Tibial artery (tissue), 4 donors: ENCODE measurements at regions not wholly inside any gene's neighbourhood (a gene's known extent, or its start where the extent isn't known, plus 50 kb on each side); places are given as distances from the start of the nearest gene placed in this dataset.
"Not testable (repeated sequence)": the region's sequence is repeated elsewhere in the genome, so short reads cannot be mapped to it uniquely, and the experiment has no call there.

ENCODE experiments used
- DNase-seq, 2 donors: peaks; one replicate each; pipeline ENCODE4 v3.0.0-alpha.2; 2019
- H3K27ac ChIP-seq, 2 donors: fragments of 200-600 bp; sonication (generic) in 1 of 2; 1 replicate in 1 of 2; 2 replicates in 1 of 2; pipeline ENCODE4 v1.5.1; 2018 to 2019; ENCODE audit warnings: mild to moderate bottlenecking in 1 of 2
- H3K27me3 ChIP-seq, 2 donors: fragments of 200-600 bp; sonication (generic) in 1 of 2; one replicate each; pipeline versions ENCODE4 v1.5.1 to v1.6.0; 2016 to 2019
- H3K36me3 ChIP-seq, 3 donors: fragments of 200-600 bp; sonication (generic) in 2 of 3; one replicate each; pipeline ENCODE4 v1.5.1; 2016 to 2019; ENCODE audit warnings: mild to moderate bottlenecking in 2 of 3
- H3K4me1 ChIP-seq, 4 donors: fragments of 200-600 bp; sonication (generic) in 2 of 4; 1 replicate in 3 of 4; 2 replicates in 1 of 4; pipeline ENCODE4 v1.5.1; 2016 to 2019
- H3K4me3 ChIP-seq, 2 donors: fragments of 200-600 bp; sonication (generic) in 1 of 2; 1 replicate in 1 of 2; 2 replicates in 1 of 2; pipeline ENCODE4 v1.5.1; 2018 to 2019; ENCODE audit warnings: mild to moderate bottlenecking in 2 of 2
- H3K9me3 ChIP-seq, 3 donors: fragments of 200-600 bp; sonication (generic) in 1 of 3; one replicate each; pipeline ENCODE4 v1.5.1; 2016 to 2019
- intact Hi-C: fragments of 100-400 bp; cut with DNase I; formaldehyde crosslinking; loops from one replicate; pipeline ENCODE4 v1.15.0; 2023; ENCODE audit warnings: low total_unique reads
- TF ChIP-seq, protein P1 (sequence below), 2 experiments: fragments of 200-600 bp in 1 of 2; fragments of 450-650 bp in 1 of 2; IDR thresholded peaks; one replicate each; pipeline ENCODE4 v1.5.1; 2017 to 2019; ENCODE audit warnings: antibody characterized with exemption in 2 of 2, mild to moderate bottlenecking in 1 of 2, moderate library complexity in 1 of 2

GRCh38 chr13:91249861-91250260 lies 97.6 kb upstream of the MIR17HG start:
- TF ChIP-seq, protein P1, sequence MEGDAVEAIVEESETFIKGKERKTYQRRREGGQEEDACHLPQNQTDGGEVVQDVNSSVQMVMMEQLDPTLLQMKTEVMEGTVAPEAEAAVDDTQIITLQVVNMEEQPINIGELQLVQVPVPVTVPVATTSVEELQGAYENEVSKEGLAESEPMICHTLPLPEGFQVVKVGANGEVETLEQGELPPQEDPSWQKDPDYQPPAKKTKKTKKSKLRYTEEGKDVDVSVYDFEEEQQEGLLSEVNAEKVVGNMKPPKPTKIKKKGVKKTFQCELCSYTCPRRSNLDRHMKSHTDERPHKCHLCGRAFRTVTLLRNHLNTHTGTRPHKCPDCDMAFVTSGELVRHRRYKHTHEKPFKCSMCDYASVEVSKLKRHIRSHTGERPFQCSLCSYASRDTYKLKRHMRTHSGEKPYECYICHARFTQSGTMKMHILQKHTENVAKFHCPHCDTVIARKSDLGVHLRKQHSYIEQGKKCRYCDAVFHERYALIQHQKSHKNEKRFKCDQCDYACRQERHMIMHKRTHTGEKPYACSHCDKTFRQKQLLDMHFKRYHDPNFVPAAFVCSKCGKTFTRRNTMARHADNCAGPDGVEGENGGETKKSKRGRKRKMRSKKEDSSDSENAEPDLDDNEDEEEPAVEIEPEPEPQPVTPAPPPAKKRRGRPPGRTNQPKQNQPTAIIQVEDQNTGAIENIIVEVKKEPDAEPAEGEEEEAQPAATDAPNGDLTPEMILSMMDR (IDR thresholded peaks at IDR 0.05), result no peak
- Histone ChIP-seq H3K27ac (no peak overlapping the region), H3K9me3 (no peaks in the 10 kb centered on the region), H3K27me3 (no peaks in the 10 kb centered on the region), H3K36me3 (no peaks in the 10 kb centered on the region), H3K4me3 (no peak overlapping the region), H3K4me1 (no peaks in the 10 kb centered on the region)
- intact Hi-C loops, result no loop called here
- no peak for DNase-seq

DNA sequence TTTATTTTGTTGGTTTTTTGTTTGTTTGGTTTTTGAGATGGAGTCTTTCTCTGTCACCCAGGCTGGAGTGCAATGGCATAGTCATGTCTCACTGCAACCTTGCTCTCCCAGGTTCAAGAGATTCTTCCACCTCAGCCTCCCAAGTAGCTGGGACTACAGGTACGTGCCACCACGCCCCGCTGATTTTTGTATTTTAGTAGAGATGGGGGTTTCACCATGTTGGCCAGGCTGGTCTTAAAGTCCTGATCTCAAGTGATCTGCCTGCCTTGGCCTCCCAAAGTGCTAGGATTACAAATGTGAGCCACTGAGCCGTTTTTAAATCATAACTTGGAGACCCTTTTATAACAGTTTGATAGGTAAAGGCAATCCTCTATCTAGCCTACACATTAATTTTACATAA lies 95.9 kb upstream of the MIR17HG start:
- H3K9me3 ChIP-seq, H3K27me3 ChIP-seq, H3K4me3 ChIP-seq, H3K27ac ChIP-seq, H3K4me1 ChIP-seq, H3K36me3 ChIP-seq, DNase-seq, intact Hi-C loops: not testable (repeated sequence)

- Histone ChIP-seq H3K27ac (no peak overlapping the region), H3K36me3 (no peaks in the 10 kb centered on the region), H3K4me1 (no peaks in the 10 kb centered on the region), H3K9me3 (no peaks in the 10 kb centered on the region), H3K27me3 (no peaks in the 10 kb centered on the region), H3K4me3 (no peak overlapping the region)
- TF ChIP-seq, protein P1 (IDR thresholded peaks at IDR 0.05), result no peak
- DNase-seq, result no peak
- intact Hi-C loops, result no loop called here
Observed at GRCh38 chr13:91264484-91264883, 83.0 kb upstream of the MIR17HG start.

DNA sequence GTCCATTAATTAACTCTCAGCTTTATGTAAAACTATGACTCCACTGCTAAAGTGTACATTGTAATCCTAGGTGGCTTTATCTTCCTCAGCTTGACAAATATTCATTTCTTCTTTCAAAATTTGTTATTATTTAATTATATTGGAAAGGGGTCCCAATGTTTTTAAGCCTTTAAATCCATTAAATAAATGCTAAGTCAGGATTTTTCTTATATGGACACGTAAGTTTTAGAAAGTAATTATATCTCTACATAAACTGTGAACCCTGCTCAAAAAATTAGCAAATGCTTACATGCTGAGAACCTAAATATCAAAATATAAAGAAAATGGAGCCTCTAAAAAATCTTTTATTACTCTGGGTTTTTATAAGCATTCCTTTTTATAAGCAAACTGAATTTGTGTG lies 78.2 kb upstream of the MIR17HG start:
- TF ChIP-seq, protein P1 (IDR thresholded peaks at IDR 0.05), result no peak

DNA sequence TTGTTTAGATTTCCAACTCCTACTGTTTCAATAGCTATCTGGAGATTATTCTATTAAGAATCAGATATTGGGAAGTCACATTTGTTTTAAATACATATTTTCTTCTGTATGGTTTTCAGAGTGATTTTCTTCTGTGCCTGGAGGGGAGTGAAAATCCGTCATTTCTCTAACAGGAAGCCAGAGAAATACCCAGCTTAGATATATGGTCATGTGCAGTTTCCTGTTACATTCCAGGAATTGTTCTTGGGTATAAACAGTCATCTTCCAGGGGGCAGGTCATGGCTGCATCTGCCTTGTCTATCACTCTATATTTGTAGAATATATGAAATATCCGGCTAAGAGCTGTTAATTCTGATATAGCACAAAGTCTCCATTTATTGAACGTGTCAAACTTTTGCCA lies 77.5 kb upstream of the MIR17HG start:
- no peak overlapping the region for H3K4me3 ChIP-seq
- H3K4me1 ChIP-seq, result no peaks in the 10 kb centered on the region
- TF ChIP-seq, protein P1 (IDR thresholded peaks at IDR 0.05), result no peak
- H3K27ac ChIP-seq, result no peak overlapping the region
- intact Hi-C loops, result no loop called here
- H3K27me3 ChIP-seq, result no peaks in the 10 kb centered on the region
- H3K36me3 ChIP-seq, result no peaks in the 10 kb centered on the region
- no peak for DNase-seq
- H3K9me3 ChIP-seq, result no peaks in the 10 kb centered on the region

More for the DNA sequence above, 78.2 kb upstream of the MIR17HG start:
- no peaks in the 10 kb centered on the region for H3K36me3 ChIP-seq
- H3K4me1 ChIP-seq, result no peaks in the 10 kb centered on the region
- H3K27ac ChIP-seq, result no peak overlapping the region
- DNase-seq, result no peak
- intact Hi-C loops, result no loop called here
- H3K27me3 ChIP-seq, result no peaks in the 10 kb centered on the region
- no peaks in the 10 kb centered on the region for H3K9me3 ChIP-seq
- no peak overlapping the region for H3K4me3 ChIP-seq

DNA sequence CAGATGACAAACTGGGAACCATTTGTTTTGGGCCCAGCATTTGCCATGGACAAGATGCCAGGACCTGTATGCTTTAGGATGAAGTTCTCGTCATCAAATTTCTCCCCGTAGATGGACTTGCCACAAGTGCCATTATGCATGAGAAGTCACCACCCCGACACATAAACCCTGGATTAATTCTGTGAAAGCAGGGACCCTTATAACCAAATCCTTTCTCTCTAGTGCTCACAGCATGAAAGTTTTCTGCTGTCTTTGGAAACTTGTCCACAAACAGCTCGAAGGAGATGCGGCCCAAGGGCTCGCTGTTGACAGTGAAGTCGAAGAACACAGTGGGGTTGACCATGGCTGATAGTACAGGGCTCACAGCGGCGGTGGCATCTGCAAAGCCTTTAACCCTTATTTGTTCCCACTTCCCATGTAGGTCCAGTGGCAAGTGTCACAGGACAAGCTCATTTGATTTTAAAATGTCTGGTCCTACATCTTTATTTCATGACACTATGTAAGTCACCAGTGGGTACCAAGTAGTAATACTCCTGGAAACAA lies 75.2 kb upstream of the MIR17HG start:
- no peak for DNase-seq
- no peaks in the 10 kb centered on the region for H3K36me3 ChIP-seq
- TF ChIP-seq, protein P1 (IDR thresholded peaks at IDR 0.05), result no peak
- intact Hi-C loops, result no loop called here
- no peaks in the 10 kb centered on the region for H3K27me3 ChIP-seq
- no peak overlapping the region for H3K4me3 ChIP-seq
- H3K9me3 ChIP-seq, result no peaks in the 10 kb centered on the region
- no peak overlapping the region for H3K27ac ChIP-seq
- H3K4me1 ChIP-seq, result no peaks in the 10 kb centered on the region
